CD14-positive monocyte (primary cell): ENCODE measurements at regions not wholly inside any gene's neighbourhood (a gene's known extent, or its start where the extent isn't known, plus 50 kb on each side); places are given as distances from the start of the nearest gene placed in this dataset.

Experiments
- DNase-seq, 3 donors: peaks; one replicate each; pipeline ENCODE4 v3.0.0-alpha.2; 2011 to 2022
- H2AFZ ChIP-seq: 2 replicates; pipeline ENCODE4 v1.6.0; 2012; ENCODE audit warnings: mild to moderate bottlenecking, low read depth, low read length, inconsistent platforms; ENCODE audit not compliant: insufficient read depth, poor library complexity, severe bottlenecking
- H3K27ac ChIP-seq, 2 donors: 1 replicate in 1 of 2; 2 replicates in 1 of 2; pipeline ENCODE4 v1.5.1; 2012 to 2013; ENCODE audit warnings: low read length in 2 of 2, control low read depth in 1 of 2, inconsistent platforms in 1 of 2, low read depth in 1 of 2, mild to moderate bottlenecking in 1 of 2
- H3K27me3 ChIP-seq, 2 donors: one replicate each; pipeline versions ENCODE4 v1.6.0 to v1.6.1; 2011 to 2013; ENCODE audit warnings: low read length in 2 of 2; ENCODE audit not compliant: control insufficient read depth in 2 of 2, insufficient read depth in 2 of 2
- H3K36me3 ChIP-seq, 2 donors: replicated peaks in 1 of 2; 1 replicate in 1 of 2; 2 replicates in 1 of 2; pipeline versions ENCODE4 v1.5.1 to v1.6.1; 2012 to 2013; ENCODE audit warnings: low read length in 2 of 2, control low read depth in 1 of 2, inconsistent platforms in 1 of 2, mild to moderate bottlenecking in 1 of 2; ENCODE audit not compliant: insufficient read depth in 2 of 2, control insufficient read depth in 1 of 2
- H3K4me1 ChIP-seq, 2 donors: 1 replicate in 1 of 2; 2 replicates in 1 of 2; pipeline versions ENCODE4 v1.5.1 to v1.6.1; 2012 to 2013; ENCODE audit warnings: low read length in 2 of 2, control low read depth in 1 of 2, inconsistent platforms in 1 of 2, mild to moderate bottlenecking in 1 of 2, moderate library complexity in 1 of 2; ENCODE audit not compliant: insufficient read depth in 2 of 2, control insufficient read depth in 1 of 2
- H3K4me2 ChIP-seq: replicated peaks from 2 replicates; pipeline ENCODE3; 2012; ENCODE audit warnings: low read length, moderate library complexity, mild to moderate bottlenecking; ENCODE audit not compliant: poor library complexity, severe bottlenecking; ENCODE audit errors: extremely low read depth
- H3K4me3 ChIP-seq, 3 experiments: fragments of 200-600 bp in 1 of 3; sonication (generic) in 1 of 3; replicated peaks in 1 of 3; 1 replicate in 2 of 3; 2 replicates in 1 of 3; pipeline ENCODE4 v1.5.1; 2011 to 2013; ENCODE audit warnings: low read length in 3 of 3, mild to moderate bottlenecking in 3 of 3, control low read depth in 2 of 3, low read depth in 2 of 3, inconsistent platforms in 1 of 3, moderate library complexity in 1 of 3
- H3K79me2 ChIP-seq: 2 replicates; pipeline ENCODE4 v1.6.0; 2012; ENCODE audit warnings: mild to moderate bottlenecking, control low read depth, inconsistent platforms, low read length, moderate library complexity; ENCODE audit not compliant: insufficient read depth
- H3K9ac ChIP-seq: 2 replicates; pipeline ENCODE4 v1.6.0; 2017; ENCODE audit warnings: low read length, mild to moderate bottlenecking; ENCODE audit not compliant: insufficient read depth, poor library complexity, severe bottlenecking
- H3K9me3 ChIP-seq, 2 donors: replicated peaks in 1 of 2; 1 replicate in 1 of 2; 2 replicates in 1 of 2; pipeline versions ENCODE4 v1.5.1 to v1.6.1; 2012 to 2013; ENCODE audit warnings: low read length in 2 of 2, control low read depth in 1 of 2; ENCODE audit not compliant: control insufficient read depth in 1 of 2, insufficient read depth in 1 of 2
- H4K20me1 ChIP-seq: 2 replicates; pipeline ENCODE4 v1.6.0; 2012; ENCODE audit warnings: mild to moderate bottlenecking, low read length, control low read depth, moderate library complexity; ENCODE audit not compliant: insufficient read depth
- H3K27ac Mint-ChIP-seq, 7 donors: one replicate each; pipeline ENCODE4 v1.8.0; 2020; ENCODE audit warnings: mild to moderate bottlenecking in 7 of 7, mixed read lengths in 7 of 7, moderate library complexity in 6 of 7, inconsistent platforms in 2 of 7
- H3K27me3 Mint-ChIP-seq, 3 donors: one replicate each; pipeline ENCODE4 v1.8.0; 2021 to 2022; ENCODE audit warnings: low read depth in 3 of 3, mild to moderate bottlenecking in 3 of 3, mixed read lengths in 3 of 3, moderate library complexity in 3 of 3, inconsistent platforms in 1 of 3
- H3K36me3 Mint-ChIP-seq, 2 donors: one replicate each; pipeline ENCODE4 v1.8.0; 2020; ENCODE audit warnings: mixed read lengths in 2 of 2, inconsistent platforms in 1 of 2, mild to moderate bottlenecking in 1 of 2
- H3K4me1 Mint-ChIP-seq: one replicate; pipeline ENCODE4 v1.8.0; 2020; ENCODE audit warnings: mild to moderate bottlenecking, mixed read lengths
- H3K4me3 Mint-ChIP-seq, 2 donors: one replicate each; pipeline ENCODE4 v1.8.0; 2020; ENCODE audit warnings: mild to moderate bottlenecking in 2 of 2, mixed read lengths in 2 of 2, moderate library complexity in 1 of 2
- H3K9me3 Mint-ChIP-seq, 7 donors: one replicate each; pipeline ENCODE4 v1.8.0; 2020 to 2022; ENCODE audit warnings: mixed read lengths in 7 of 7, mild to moderate bottlenecking in 6 of 7, moderate library complexity in 6 of 7, inconsistent platforms in 2 of 7
- WGBS: methylation state at CpG from one replicate; pipeline ENCODE4 v1.1.5; 2013; ENCODE audit warnings: missing lambda C conversion rate; ENCODE audit not compliant: insufficient coverage; 5-methylcytosine and 5-hydroxymethylcytosine counted together
- intact Hi-C, 2 donors: fragments of 100-400 bp; cut with micrococcal nuclease; formaldehyde crosslinking; loops; one replicate each; pipeline versions ENCODE4 v1.15.0 to v1.15.1; 2023
- TF ChIP-seq, protein P1 (sequence below): fragments of 200-600 bp; IDR thresholded peaks from one replicate; pipeline ENCODE4 v1.8.0; 2022; ENCODE audit warnings: antibody characterized with exemption, mild to moderate bottlenecking

DNA sequence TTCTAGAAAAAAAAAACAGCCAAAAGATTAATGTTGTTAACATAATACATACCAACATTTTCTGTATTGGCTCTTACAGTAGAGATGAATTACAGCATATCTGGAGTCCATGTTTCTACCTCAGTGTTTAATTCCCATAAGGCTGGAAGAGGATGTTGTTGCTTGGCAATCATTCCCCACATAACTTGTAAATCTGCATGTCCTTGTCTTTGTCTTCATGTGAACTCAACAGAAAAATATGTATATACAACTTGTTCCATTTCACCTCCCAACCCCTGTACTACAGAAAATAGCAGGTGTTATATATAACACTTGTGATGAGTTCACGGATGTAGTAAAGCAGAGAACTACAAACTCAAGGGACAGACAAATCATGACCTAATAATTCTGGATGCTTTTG is 160.9 kb upstream of the SEMA3C start:
- Mint-ChIP-seq H3K4me3 (no peak overlapping the region), H3K36me3 (no peaks in the 10 kb centered on the region), H3K27me3 (peaks cover 0 to 3% (median 0%) of the 10 kb centered on the region in 3 donors), H3K27ac (no peak overlapping the region), H3K4me1 (no peaks in the 10 kb centered on the region), H3K9me3 (peaks cover 0 to 8% (median 4%) of the 10 kb centered on the region in 7 donors)
- Histone ChIP-seq H3K4me3 (no peak overlapping the region), H3K9ac (no peak overlapping the region), H3K27me3 (no peaks in the 10 kb centered on the region), H3K9me3 (peaks cover 0 to 7% of the 10 kb centered on the region in 2 donors), H3K4me1 (no peaks in the 10 kb centered on the region), H2AFZ (no peak overlapping the region), H3K36me3 (no peaks in the 10 kb centered on the region), H3K4me2 (no peak overlapping the region), H3K79me2 (no peaks in the 10 kb centered on the region), H3K27ac (no peak overlapping the region), H4K20me1 (no peaks in the 10 kb centered on the region)
- no CpG with 5 or more reads among the region's 1 CpG for WGBS
- no peak for DNase-seq
- TF ChIP-seq, protein P1, sequence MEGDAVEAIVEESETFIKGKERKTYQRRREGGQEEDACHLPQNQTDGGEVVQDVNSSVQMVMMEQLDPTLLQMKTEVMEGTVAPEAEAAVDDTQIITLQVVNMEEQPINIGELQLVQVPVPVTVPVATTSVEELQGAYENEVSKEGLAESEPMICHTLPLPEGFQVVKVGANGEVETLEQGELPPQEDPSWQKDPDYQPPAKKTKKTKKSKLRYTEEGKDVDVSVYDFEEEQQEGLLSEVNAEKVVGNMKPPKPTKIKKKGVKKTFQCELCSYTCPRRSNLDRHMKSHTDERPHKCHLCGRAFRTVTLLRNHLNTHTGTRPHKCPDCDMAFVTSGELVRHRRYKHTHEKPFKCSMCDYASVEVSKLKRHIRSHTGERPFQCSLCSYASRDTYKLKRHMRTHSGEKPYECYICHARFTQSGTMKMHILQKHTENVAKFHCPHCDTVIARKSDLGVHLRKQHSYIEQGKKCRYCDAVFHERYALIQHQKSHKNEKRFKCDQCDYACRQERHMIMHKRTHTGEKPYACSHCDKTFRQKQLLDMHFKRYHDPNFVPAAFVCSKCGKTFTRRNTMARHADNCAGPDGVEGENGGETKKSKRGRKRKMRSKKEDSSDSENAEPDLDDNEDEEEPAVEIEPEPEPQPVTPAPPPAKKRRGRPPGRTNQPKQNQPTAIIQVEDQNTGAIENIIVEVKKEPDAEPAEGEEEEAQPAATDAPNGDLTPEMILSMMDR: no peak
- intact Hi-C loops: no loop called here

DNA sequence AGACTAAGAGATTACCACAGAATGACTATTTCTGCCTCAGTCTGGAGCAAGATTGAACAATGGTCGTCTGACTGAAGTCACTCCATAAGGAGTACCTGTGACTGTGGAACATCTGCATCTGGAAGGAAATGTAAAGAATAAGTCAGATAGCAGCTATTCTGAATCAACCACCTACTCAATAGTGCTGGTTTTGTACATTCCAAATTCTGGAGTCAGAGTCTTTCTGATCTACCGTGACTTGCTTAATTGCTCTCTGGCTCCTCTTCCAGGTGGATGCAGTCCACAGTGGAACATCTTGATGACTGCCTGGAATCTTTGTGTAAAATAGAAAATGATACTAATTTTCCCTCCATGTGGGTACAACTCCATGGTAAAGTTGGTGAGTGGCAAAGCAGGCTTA is 156.3 kb upstream of the SEMA3C start:
- H3K27me3 ChIP-seq: no peaks in the 10 kb centered on the region
- intact Hi-C loops: no loop called here
- H3K9me3 ChIP-seq: peaks cover 10 to 24% of the 10 kb centered on the region in 2 donors
- DNase-seq: no peak
- peaks cover 12 to 33% (median 20%) of the 10 kb centered on the region in 7 donors for H3K9me3 Mint-ChIP-seq
- no peak overlapping the region for H3K27ac ChIP-seq
- no peak overlapping the region for H3K4me2 ChIP-seq
- no peak overlapping the region for H3K9ac ChIP-seq
- H3K79me2 ChIP-seq: no peaks in the 10 kb centered on the region
- H4K20me1 ChIP-seq: no peaks in the 10 kb centered on the region
- 100% methylated on average over 1 of the region's 2 CpGs for WGBS
- H3K4me1 Mint-ChIP-seq: no peaks in the 10 kb centered on the region
- peaks cover 0 to 3% (median 1%) of the 10 kb centered on the region in 3 donors for H3K27me3 Mint-ChIP-seq
- H3K27ac Mint-ChIP-seq: no peak overlapping the region
- H3K36me3 Mint-ChIP-seq: no peaks in the 10 kb centered on the region
- no peaks in the 10 kb centered on the region for H3K4me1 ChIP-seq
- TF ChIP-seq, protein P1: no peak
- no peak overlapping the region for H2AFZ ChIP-seq
- H3K36me3 ChIP-seq: no peaks in the 10 kb centered on the region
- no peak overlapping the region for H3K4me3 ChIP-seq
- no peak overlapping the region for H3K4me3 Mint-ChIP-seq
